Thyroid gland (tissue), 4 donors: ENCODE measurements at regions not wholly inside any gene's neighbourhood (a gene's known extent, or its start where the extent isn't known, plus 50 kb on each side); places are given as distances from the start of the nearest gene placed in this dataset.

ENCODE experiments used
- DNase-seq, 2 donors: peaks; one replicate each; pipeline ENCODE4 v3.0.0-alpha.2; 2019
- H3K27ac ChIP-seq, 3 donors: fragments of 200-600 bp; sonication (generic); 1 replicate in 2 of 3; 2 replicates in 1 of 3; pipeline ENCODE4 v1.5.1; 2016 to 2019; ENCODE audit warnings: mild to moderate bottlenecking in 1 of 3, moderate library complexity in 1 of 3
- H3K27me3 ChIP-seq: fragments of 200-600 bp; sonication (generic); one replicate; pipeline ENCODE4 v1.5.1; 2019
- H3K36me3 ChIP-seq, 2 donors: fragments of 200-600 bp; sonication (generic); one replicate each; pipeline ENCODE4 v1.5.1; 2016 to 2019
- H3K4me1 ChIP-seq, 2 donors: fragments of 200-600 bp; sonication (generic); one replicate each; pipeline ENCODE4 v1.5.1; 2017 to 2019
- H3K4me3 ChIP-seq, 3 donors: fragments of 200-600 bp; sonication (generic); replicated peaks in 1 of 3; 1 replicate in 2 of 3; 2 replicates in 1 of 3; pipeline ENCODE4 v1.5.1; 2016; ENCODE audit warnings: mild to moderate bottlenecking in 1 of 3
- H3K9me3 ChIP-seq: fragments of 200-600 bp; sonication (generic); one replicate; pipeline ENCODE4 v1.5.1; 2017
- POLR2A ChIP-seq, 2 donors: fragments of 450-650 bp; IDR thresholded peaks; one replicate each; pipeline ENCODE4 v1.6.1; 2017; ENCODE audit warnings: antibody characterized with exemption in 2 of 2, mild to moderate bottlenecking in 2 of 2, moderate library complexity in 1 of 2
- WGBS, 2 donors: methylation state at CpG; one replicate each; pipeline ENCODE4 v1.1.5; 2017; 5-methylcytosine and 5-hydroxymethylcytosine counted together
- intact Hi-C: fragments of 100-400 bp; cut with DNase I; formaldehyde crosslinking; loops from one replicate; pipeline ENCODE4 v1.15.1; 2023
- TF ChIP-seq, protein P1 (sequence below), 6 experiments: fragments of 200-600 bp in 3 of 6; fragments of 450-650 bp in 3 of 6; sonication (generic) in 3 of 6; IDR thresholded peaks; one replicate each; pipeline ENCODE4 v1.5.1; 2016 to 2019; ENCODE audit warnings: antibody characterized with exemption in 6 of 6, mild to moderate bottlenecking in 2 of 6, inconsistent platforms in 1 of 6, moderate library complexity in 1 of 6

DNA sequence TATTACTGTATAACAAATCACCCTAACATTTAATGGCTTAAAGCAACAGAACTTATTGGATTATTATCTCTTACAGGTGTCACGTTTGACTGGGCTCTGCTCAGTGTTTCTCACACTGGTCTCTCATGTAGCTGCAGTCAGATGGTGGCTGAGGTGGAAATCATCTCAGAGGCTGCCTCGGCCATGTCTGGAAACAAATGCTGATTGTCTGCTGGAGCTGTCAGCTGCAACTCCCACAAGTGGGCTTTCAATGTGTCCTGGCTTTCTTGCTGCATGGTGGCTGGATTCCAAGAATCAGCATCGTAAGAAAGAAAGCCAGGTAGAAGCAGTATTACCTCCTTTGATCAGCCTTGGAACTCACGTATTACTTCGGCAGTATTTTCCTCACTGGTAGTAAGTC lies 277.6 kb downstream of the SPANXN1 start:
- DNase-seq, result no peak
- H3K9me3 ChIP-seq, result no peaks in the 10 kb centered on the region
- no peaks in the 10 kb centered on the region for H3K27me3 ChIP-seq
- H3K4me1 ChIP-seq, result no peaks in the 10 kb centered on the region
- no peak overlapping the region for H3K4me3 ChIP-seq
- WGBS, 2 donors, result 49 to 75% methylated on average over 4 to 5 of the region's 5 CpGs
- H3K27ac ChIP-seq, result no peak overlapping the region
- intact Hi-C loops, result no loop called here
- H3K36me3 ChIP-seq, result no peaks in the 10 kb centered on the region
- TF ChIP-seq POLR2A (IDR thresholded peaks at IDR 0.05), result no peak
- TF ChIP-seq, protein P1, sequence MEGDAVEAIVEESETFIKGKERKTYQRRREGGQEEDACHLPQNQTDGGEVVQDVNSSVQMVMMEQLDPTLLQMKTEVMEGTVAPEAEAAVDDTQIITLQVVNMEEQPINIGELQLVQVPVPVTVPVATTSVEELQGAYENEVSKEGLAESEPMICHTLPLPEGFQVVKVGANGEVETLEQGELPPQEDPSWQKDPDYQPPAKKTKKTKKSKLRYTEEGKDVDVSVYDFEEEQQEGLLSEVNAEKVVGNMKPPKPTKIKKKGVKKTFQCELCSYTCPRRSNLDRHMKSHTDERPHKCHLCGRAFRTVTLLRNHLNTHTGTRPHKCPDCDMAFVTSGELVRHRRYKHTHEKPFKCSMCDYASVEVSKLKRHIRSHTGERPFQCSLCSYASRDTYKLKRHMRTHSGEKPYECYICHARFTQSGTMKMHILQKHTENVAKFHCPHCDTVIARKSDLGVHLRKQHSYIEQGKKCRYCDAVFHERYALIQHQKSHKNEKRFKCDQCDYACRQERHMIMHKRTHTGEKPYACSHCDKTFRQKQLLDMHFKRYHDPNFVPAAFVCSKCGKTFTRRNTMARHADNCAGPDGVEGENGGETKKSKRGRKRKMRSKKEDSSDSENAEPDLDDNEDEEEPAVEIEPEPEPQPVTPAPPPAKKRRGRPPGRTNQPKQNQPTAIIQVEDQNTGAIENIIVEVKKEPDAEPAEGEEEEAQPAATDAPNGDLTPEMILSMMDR (IDR thresholded peaks at IDR 0.05), result no peak

DNA sequence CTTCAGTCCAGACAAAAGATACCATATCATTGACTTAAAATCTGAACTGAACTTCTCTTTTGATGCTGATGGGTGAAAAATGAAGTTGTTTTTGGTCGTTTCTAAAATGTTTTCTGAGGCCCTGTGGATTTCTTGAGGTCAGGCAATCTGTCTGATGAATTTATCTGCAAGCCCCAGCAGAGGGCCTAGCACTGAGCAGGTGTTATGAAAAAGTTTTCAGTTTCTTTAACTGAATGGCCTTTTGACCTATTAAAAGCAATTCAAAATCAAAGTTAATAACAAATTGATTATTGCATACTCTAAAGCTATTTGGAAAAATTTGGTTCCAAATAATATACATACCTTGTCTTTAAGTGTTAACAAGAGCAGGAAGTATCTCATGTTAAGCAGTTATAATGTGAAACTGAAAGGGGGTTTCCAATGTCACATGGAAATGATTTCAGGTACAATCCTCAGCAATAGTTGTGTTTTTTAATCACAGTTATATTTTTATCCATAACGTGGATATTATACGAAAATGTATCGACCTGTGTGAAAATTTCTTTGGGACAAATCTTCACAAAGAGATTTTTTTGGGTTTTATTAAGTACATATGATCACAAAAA lies 285.0 kb downstream of the SPANXN1 start:
- Histone ChIP-seq H3K4me3 (no peak overlapping the region), H3K9me3 (no peaks in the 10 kb centered on the region), H3K36me3 (no peaks in the 10 kb centered on the region), H3K27me3 (no peaks in the 10 kb centered on the region), H3K4me1 (no peaks in the 10 kb centered on the region), H3K27ac (no peak overlapping the region)
- intact Hi-C loops, result no loop called here
- 68 to 73% methylated on average over 4 of the region's 4 CpGs for WGBS, 2 donors
- TF ChIP-seq, protein P1 (IDR thresholded peaks at IDR 0.05), result no peak
- no peak for TF ChIP-seq POLR2A (IDR thresholded peaks at IDR 0.05)
- no peak for DNase-seq

DNA sequence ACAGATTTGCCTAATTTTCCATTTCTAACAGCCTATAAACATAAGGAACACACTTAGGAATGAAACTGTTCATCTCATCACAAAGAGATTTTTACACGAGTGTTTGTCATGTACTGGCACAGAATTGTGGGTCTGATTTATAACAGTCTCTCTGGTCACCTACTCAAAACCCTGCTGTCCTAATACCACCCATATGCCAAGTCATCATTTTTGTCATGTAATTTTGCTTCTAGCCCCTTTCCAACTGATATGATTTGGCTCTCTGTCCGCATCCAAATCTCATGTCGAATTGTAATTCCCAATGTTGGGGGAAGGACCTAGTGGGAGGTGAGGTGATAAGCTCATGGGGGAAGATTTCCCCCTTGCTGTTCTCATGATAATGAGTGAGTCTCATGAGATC lies 284.1 kb upstream of the SLITRK2 start:
- Histone ChIP-seq H3K4me1 (no peaks in the 10 kb centered on the region), H3K27ac (no peak overlapping the region), H3K9me3 (no peaks in the 10 kb centered on the region), H3K36me3 (no peaks in the 10 kb centered on the region), H3K4me3 (no peak overlapping the region), H3K27me3 (no peaks in the 10 kb centered on the region)
- no peak for TF ChIP-seq POLR2A (IDR thresholded peaks at IDR 0.05)
- TF ChIP-seq, protein P1 (IDR thresholded peaks at IDR 0.05), result no peak
- DNase-seq, result no peak
- intact Hi-C loops, result no loop called here
- WGBS, 2 donors, result 92 to 98% methylated on average over 3 of the region's 3 CpGs

DNA sequence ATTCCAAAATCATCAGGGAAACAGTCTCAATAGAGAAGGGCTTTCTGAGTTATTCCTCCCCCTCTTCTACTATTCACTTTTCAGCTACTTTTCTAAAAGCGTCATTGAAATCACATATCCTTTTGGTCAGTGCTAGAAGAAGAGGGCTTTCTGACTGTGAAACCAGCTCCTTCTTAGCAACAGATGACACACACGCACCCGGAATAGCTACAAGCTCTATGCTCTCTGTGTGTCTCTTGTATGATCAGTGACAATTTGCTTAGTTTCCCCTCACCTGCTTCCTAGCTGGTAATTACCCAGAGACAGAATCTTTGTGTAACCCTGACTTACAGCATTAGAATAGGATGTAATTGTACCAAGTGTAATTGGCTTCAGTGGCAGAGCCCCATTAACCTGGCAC lies 268.1 kb upstream of the SLITRK2 start:
- Histone ChIP-seq H3K4me3 (no peak overlapping the region), H3K27me3 (no peaks in the 10 kb centered on the region), H3K27ac (no peak overlapping the region), H3K4me1 (no peaks in the 10 kb centered on the region), H3K9me3 (no peaks in the 10 kb centered on the region), H3K36me3 (no peaks in the 10 kb centered on the region)
- intact Hi-C loops, result no loop called here
- TF ChIP-seq POLR2A (IDR thresholded peaks at IDR 0.05), result no peak
- TF ChIP-seq, protein P1 (IDR thresholded peaks at IDR 0.05), result no peak
- 88 to 90% methylated on average over 3 of the region's 3 CpGs for WGBS, 2 donors
- no peak for DNase-seq

DNA sequence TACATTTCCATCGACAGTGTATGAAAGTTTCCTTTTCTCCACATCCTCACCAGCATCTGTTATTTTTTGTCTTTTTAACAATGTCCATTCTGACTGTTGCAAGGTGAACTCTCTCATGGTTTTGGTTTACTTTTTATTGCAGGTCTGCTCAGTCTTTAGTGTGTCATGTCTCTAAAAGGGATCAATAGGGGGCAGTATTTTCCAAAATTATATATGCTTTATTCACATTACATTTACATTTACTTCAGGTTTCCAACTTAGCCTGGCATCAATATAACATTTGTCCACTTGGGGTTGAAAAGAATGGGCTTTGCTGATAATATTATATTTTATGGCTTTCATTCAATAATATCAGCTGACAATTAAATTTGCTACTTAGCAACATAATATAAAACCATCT lies 265.0 kb upstream of the SLITRK2 start:
- TF ChIP-seq POLR2A (IDR thresholded peaks at IDR 0.05), result no peak
- TF ChIP-seq, protein P1 (IDR thresholded peaks at IDR 0.05), result no peak

More for the DNA sequence above, 265.0 kb upstream of the SLITRK2 start:
- WGBS, 2 donors, result 46 to 64% methylated on average over 1 of the region's 1 CpG
- H3K4me3 ChIP-seq, result no peak overlapping the region
- H3K27ac ChIP-seq, result no peak overlapping the region
- H3K36me3 ChIP-seq, result no peaks in the 10 kb centered on the region
- H3K27me3 ChIP-seq, result no peaks in the 10 kb centered on the region
- no peak for DNase-seq
- H3K4me1 ChIP-seq, result no peaks in the 10 kb centered on the region
- intact Hi-C loops, result no loop called here
- H3K9me3 ChIP-seq, result no peaks in the 10 kb centered on the region
